Retina (tissue), 1 donor: ENCODE measurements at regions not wholly inside any gene's neighbourhood (a gene's known extent, or its start where the extent isn't known, plus 50 kb on each side); places are given as distances from the start of the nearest gene placed in this dataset.

Source experiments
- DNase-seq: peaks from one replicate; pipeline ENCODE4 v3.0.0-alpha.2; 2016

- no peak for DNase-seq
These were observed 397.4 kb downstream of the C6orf118 start for GRCh38 chr6:164911873-164912580.

GRCh38 chr6:164911151-164911550, 398.3 kb downstream of the C6orf118 start:
- DNase-seq: no peak

GRCh38 chr6:164906766-164907165, 402.6 kb downstream of the C6orf118 start:
- DNase-seq: no peak

- no peak for DNase-seq
These were observed 404.1 kb downstream of the C6orf118 start for GRCh38 chr6:164905311-164905710.

GRCh38 chr6:164898412-164898811, 411.0 kb downstream of the C6orf118 start:
- no peak for DNase-seq

- DNase-seq: no peak
These were observed 411.7 kb downstream of the C6orf118 start for GRCh38 chr6:164897523-164898235.

GRCh38 chr6:164889980-164890379, 419.4 kb downstream of the C6orf118 start:
- DNase-seq: no peak

GRCh38 chr6:164887660-164888059, 421.7 kb downstream of the C6orf118 start:
- no peak for DNase-seq

GRCh38 chr6:164882236-164882635, 427.2 kb downstream of the C6orf118 start:
- DNase-seq: no peak

GRCh38 chr6:164871783-164872182, 437.6 kb downstream of the C6orf118 start:
- no peak for DNase-seq

GRCh38 chr6:164870164-164870563, 439.2 kb downstream of the C6orf118 start:
- no peak for DNase-seq

GRCh38 chr6:164861967-164862366, 447.4 kb downstream of the C6orf118 start:
- no peak for DNase-seq

GRCh38 chr6:164859816-164860215, 449.6 kb downstream of the C6orf118 start:
- DNase-seq: no peak

- DNase-seq: no peak
These were observed 453.3 kb downstream of the C6orf118 start for GRCh38 chr6:164856138-164856537.

- DNase-seq: no peak
These were observed 454.1 kb downstream of the C6orf118 start for GRCh38 chr6:164855281-164855680.

GRCh38 chr6:164854526-164854925, 454.9 kb downstream of the C6orf118 start:
- no peak for DNase-seq

GRCh38 chr6:164845773-164846172, 463.6 kb downstream of the C6orf118 start:
- DNase-seq: no peak

- DNase-seq: no peak
These were observed 467.3 kb downstream of the C6orf118 start for GRCh38 chr6:164842085-164842484.

GRCh38 chr6:164838068-164838615, 471.3 kb downstream of the C6orf118 start:
- DNase-seq: no peak

GRCh38 chr6:164836486-164836885, 472.9 kb downstream of the C6orf118 start:
- DNase-seq: no peak

- peak; percentile 55 for DNase-seq
These were observed 477.0 kb downstream of the C6orf118 start for GRCh38 chr6:164832410-164832809.

- peak; percentile 25 for DNase-seq
These were observed 481.9 kb downstream of the C6orf118 start for GRCh38 chr6:164827537-164827936.

- peak; percentile 38 for DNase-seq
These were observed 482.5 kb downstream of the C6orf118 start for GRCh38 chr6:164826831-164827468.

- no peak for DNase-seq
These were observed 484.0 kb downstream of the C6orf118 start for GRCh38 chr6:164825386-164825785.
